ENCODE measurements at regions not wholly inside any gene's neighbourhood (a gene's known extent, or its start where the extent isn't known, plus 50 kb on each side); places are given as distances from the start of the nearest gene placed in this dataset.

DNA sequence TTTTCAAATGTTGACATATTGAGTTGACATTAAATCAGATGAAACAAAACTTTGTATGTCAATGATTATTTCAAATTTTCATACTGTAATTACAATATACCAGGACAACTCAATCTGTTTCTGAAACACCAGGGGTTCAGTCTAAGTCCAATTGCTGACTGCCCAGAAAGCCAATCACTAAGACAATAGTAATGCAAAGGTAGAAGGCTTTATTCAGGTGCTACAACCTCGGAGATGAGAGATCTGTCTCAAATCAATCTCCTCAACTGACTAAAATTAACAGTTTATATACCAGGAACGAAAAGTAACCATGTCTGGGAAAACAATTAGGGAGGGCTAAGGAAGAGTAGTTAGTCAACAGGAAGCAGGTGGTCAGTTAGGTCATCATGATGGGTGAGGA is 1400.4 kb downstream of the SUCLG1 start:
- Histone ChIP-seq H3K27me3 (ENCODE audit: control insufficient read depth in 3 of 3, insufficient read depth in 3 of 3, low read length in 2 of 3) (no peaks in the 10 kb centered on the region), H3K27ac (ENCODE audit: low read depth in 1 of 2, low read length in 1 of 2) (no peak overlapping the region), H3K9ac (ENCODE audit: insufficient read depth in 1 of 2, low read length in 2 of 2) (no peak overlapping the region), H3K4me3 (no peak overlapping the region), H3K9me3 (ENCODE audit: control insufficient read depth in 4 of 4, insufficient read depth in 3 of 4, low read length in 3 of 4) (peaks cover 0 to 4% (median 0%) of the 10 kb centered on the region in 4 donors), H3K36me3 (ENCODE audit: control insufficient read depth in 4 of 4, insufficient read depth in 4 of 4, low read length in 4 of 4) (no peaks in the 10 kb centered on the region), H3K4me1 (ENCODE audit: control insufficient read depth in 5 of 5, insufficient read depth in 5 of 5, low read length in 5 of 5) (no peaks in the 10 kb centered on the region)
- 61 to 69% methylated on average over 2 of the region's 2 CpGs for WGBS, 2 donors
- no peak for DNase-seq
- ATAC-seq (ENCODE audit: insufficient read depth, low FRiP score), result no peak
- TF ChIP-seq, protein P1, sequence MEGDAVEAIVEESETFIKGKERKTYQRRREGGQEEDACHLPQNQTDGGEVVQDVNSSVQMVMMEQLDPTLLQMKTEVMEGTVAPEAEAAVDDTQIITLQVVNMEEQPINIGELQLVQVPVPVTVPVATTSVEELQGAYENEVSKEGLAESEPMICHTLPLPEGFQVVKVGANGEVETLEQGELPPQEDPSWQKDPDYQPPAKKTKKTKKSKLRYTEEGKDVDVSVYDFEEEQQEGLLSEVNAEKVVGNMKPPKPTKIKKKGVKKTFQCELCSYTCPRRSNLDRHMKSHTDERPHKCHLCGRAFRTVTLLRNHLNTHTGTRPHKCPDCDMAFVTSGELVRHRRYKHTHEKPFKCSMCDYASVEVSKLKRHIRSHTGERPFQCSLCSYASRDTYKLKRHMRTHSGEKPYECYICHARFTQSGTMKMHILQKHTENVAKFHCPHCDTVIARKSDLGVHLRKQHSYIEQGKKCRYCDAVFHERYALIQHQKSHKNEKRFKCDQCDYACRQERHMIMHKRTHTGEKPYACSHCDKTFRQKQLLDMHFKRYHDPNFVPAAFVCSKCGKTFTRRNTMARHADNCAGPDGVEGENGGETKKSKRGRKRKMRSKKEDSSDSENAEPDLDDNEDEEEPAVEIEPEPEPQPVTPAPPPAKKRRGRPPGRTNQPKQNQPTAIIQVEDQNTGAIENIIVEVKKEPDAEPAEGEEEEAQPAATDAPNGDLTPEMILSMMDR (IDR thresholded peaks at IDR 0.05; ENCODE audit: control extremely low read depth, extremely low read depth), result no peak

DNA sequence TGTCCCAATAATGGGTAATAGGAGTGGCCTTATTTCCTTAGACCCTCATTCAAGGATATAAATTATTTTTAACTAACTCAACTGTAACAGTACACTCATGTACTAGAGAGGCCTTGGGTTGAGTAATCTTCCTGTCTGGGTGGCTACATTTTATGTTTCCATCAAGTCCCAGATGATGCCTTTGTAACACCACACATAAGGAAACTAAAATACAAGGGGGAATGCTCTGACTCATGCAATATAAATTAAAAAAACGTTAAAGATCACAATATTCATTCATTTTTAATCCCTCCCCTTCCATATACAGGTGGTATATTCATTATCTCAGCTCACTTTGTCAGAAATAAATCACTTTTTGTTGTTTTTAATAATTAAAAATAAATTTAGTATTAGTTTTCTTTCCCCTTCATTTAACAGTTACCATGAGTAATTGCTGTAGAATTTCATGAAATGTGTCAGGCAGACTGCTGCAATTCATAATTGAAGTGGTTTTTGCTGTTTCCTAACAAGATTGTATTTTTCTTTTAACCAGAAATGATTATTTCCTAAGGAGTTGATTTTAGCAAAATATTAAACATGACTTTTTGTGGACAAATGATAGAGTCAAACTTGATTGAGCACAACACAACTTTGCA is 1403.6 kb downstream of the SUCLG1 start:
- Histone ChIP-seq H3K27ac (ENCODE audit: low read depth in 1 of 2, low read length in 1 of 2) (no peak overlapping the region), H3K27me3 (ENCODE audit: control insufficient read depth in 3 of 3, insufficient read depth in 3 of 3, low read length in 2 of 3) (no peaks in the 10 kb centered on the region), H3K36me3 (ENCODE audit: control insufficient read depth in 4 of 4, insufficient read depth in 4 of 4, low read length in 4 of 4) (no peaks in the 10 kb centered on the region), H3K9me3 (ENCODE audit: control insufficient read depth in 4 of 4, insufficient read depth in 3 of 4, low read length in 3 of 4) (peaks cover 0 to 1% (median 0%) of the 10 kb centered on the region in 4 donors), H3K4me3 (no peak overlapping the region), H3K9ac (ENCODE audit: insufficient read depth in 1 of 2, low read length in 2 of 2) (no peak overlapping the region), H3K4me1 (ENCODE audit: control insufficient read depth in 5 of 5, insufficient read depth in 5 of 5, low read length in 5 of 5) (no peaks in the 10 kb centered on the region)
- no peak for ATAC-seq (ENCODE audit: insufficient read depth, low FRiP score)
- 32 to 44% methylated on average over 1 of the region's 1 CpG for WGBS, 2 donors
- peak in 1 of 3 donors; percentile 54 for DNase-seq
- TF ChIP-seq, protein P1 (IDR thresholded peaks at IDR 0.05; ENCODE audit: control extremely low read depth, extremely low read depth), result no peak

DNA sequence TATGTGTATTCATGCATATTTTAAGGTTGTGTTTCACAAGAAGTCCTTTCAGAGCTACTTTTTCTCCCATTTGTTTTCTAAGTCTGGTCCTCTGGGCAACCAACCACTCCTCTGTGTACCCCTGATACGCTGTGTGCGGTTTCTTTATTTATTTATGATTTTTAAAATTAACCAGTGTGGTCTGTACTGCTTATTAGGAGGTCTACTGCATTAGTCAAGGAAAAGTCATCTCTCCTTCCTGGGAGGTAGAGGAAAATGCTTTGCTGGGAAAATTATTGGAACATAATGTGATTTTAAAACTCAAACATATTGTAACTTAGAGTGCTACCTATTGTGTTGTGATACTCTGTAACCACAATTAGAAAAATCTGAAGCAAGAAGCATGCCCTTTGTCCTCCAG is 1404.3 kb downstream of the SUCLG1 start:
- H3K27ac ChIP-seq (ENCODE audit: low read depth in 1 of 2, low read length in 1 of 2), result no peak overlapping the region
- H3K4me3 ChIP-seq, result no peak overlapping the region
- no peak overlapping the region for H3K9ac ChIP-seq (ENCODE audit: insufficient read depth in 1 of 2, low read length in 2 of 2)
- no peak for DNase-seq
- no peak for ATAC-seq (ENCODE audit: insufficient read depth, low FRiP score)
- H3K36me3 ChIP-seq (ENCODE audit: control insufficient read depth in 4 of 4, insufficient read depth in 4 of 4, low read length in 4 of 4), result no peaks in the 10 kb centered on the region
- no peaks in the 10 kb centered on the region for H3K27me3 ChIP-seq (ENCODE audit: control insufficient read depth in 3 of 3, insufficient read depth in 3 of 3, low read length in 2 of 3)
- peaks cover 0 to 1% (median 0%) of the 10 kb centered on the region in 4 donors for H3K9me3 ChIP-seq (ENCODE audit: control insufficient read depth in 4 of 4, insufficient read depth in 3 of 4, low read length in 3 of 4)
- TF ChIP-seq, protein P1 (IDR thresholded peaks at IDR 0.05; ENCODE audit: control extremely low read depth, extremely low read depth), result no peak
- 92 to 95% methylated on average over 2 of the region's 2 CpGs for WGBS, 2 donors
- no peaks in the 10 kb centered on the region for H3K4me1 ChIP-seq (ENCODE audit: control insufficient read depth in 5 of 5, insufficient read depth in 5 of 5, low read length in 5 of 5)
